Stimulated activated CD4-positive, alpha-beta T cell treated with anti-CD3 and anti-CD28 coated beads, Interleukin-1b, Interleukin-23, amount 100 ng/mL, for 1 hour (primary cell): ENCODE measurements at regions not wholly inside any gene's neighbourhood (a gene's known extent, or its start where the extent isn't known, plus 50 kb on each side); places are given as distances from the start of the nearest gene placed in this dataset.
"Not testable (repeated sequence)": the region's sequence is repeated elsewhere in the genome, so short reads cannot be mapped to it uniquely, and the experiment has no call there.

Experiments
- DNase-seq, 2 donors: peaks; one replicate each; pipeline ENCODE4 v3.0.0-alpha.2; 2020; ENCODE audit warnings: low read depth in 2 of 2

DNA sequence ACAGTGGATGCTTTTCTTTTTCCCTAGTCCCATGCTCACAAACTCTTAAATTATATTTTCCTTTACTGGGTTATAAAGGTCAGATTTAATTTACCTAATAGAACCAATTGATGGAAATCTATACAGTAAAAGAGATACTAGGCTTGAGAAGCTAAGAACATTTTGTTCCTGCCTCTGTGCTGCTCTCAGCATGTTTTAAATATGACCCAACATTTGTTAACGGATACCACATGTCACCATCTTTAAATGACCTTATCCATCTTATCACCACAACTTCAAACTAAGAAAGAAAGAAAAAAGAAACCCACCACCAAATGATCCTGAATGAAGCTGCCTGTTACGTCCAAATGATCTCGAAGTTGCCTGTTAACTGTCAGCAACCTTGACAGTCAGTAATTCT lies 334.7 kb upstream of the ZNF608 start:
- no peak for DNase-seq

GRCh38 chr5:125083981-125084380 lies 337.5 kb upstream of the ZNF608 start:
- DNase-seq, result no peak

- DNase-seq, result no peak
These were observed 339.5 kb upstream of the ZNF608 start for GRCh38 chr5:125085797-125086505.

DNA sequence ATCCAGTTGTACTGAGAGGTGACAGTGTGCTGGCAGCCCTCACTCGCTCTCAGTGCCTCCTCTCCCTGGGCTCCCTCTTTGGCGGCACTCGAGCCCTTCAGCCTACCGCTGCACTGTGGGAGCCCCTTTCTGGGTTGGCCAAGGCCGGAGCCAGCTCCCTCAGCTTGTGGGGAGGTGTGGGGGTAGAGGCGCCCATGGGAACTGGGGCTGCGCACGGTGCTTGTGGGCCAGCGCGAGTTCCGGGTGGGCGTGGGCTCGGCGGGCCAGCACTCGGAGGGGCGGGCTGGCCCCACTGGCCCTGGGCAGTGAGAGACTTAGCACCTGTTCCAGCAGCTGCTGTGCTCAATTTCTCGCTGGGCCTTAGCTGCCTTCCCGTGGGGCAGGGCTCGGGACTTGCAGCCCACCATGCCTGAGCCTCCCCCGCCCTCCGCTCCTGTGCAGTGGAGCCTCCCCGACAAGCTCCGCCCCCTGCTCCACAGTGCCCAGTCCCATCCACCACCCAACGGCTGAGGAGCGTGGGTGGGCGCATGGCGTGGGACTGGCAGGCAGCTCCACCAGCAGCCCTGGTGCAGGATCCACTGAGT lies 342.2 kb upstream of the ZNF608 start:
- DNase-seq, result no peak

GRCh38 chr5:125092138-125092537 lies 345.7 kb upstream of the ZNF608 start:
- not testable (repeated sequence) for DNase-seq

DNA sequence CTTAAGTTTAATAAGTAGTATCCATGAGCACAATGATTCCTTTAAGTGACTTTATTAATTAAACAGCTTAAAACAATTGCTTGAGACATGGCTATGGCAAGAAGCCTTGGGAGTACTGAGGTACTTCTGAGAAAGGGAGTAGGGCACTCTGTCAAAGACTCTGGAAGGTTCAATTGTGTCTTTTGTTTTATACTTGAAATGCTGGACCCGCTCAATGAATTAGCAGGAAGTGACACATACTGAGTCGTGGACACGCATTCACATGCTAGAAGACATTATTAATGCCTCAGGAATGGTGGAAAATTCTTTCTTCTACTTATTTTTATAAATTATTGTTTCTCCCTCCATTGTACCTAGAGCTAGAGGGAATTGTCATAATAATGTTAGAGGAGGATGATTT lies 347.3 kb upstream of the ZNF608 start:
- no peak for DNase-seq

GRCh38 chr5:125100342-125100741 lies 353.9 kb upstream of the ZNF608 start:
- DNase-seq, result no peak

DNA sequence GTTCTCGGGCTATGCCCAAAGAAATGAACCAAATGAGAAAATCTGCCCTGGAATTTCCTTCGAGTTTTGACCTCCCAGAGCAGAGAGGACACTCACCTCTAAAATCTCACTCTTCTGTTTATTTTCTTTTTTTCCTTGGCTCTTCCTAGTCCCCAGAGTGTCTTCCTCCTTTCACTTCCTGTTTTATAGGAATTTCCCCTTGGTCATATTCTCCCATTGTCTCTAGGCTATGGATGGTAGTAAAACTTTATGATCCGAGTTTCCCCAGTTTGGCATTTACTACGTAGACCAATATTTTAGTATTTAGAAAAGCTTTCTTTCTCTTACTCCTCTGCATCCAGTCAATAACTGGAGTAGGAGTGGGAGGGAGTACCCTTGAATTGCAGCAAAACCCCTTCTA lies 354.5 kb upstream of the ZNF608 start:
- DNase-seq, result no peak

DNA sequence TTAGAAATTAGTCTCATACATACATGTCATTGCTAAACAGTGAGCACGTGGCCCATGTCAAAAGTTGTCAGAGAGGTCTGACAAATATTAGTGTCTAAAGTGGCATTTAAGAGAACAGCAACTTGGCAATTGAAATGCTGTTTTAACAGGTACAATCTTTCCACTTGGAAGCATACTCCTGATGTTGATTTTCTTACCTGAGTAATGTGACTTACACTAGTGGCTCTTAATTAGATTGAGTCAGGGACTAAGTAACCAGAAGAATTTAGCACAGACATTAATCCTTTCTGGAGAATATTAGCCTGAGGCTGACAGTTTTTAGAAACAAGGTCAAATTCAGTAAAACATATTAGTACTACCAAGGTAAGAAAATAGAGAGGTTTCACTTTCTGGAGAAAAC lies 357.0 kb upstream of the ZNF608 start:
- DNase-seq, result no peak

- DNase-seq, result no peak
These were observed 359.8 kb upstream of the ZNF608 start for GRCh38 chr5:125106271-125106670.

DNA sequence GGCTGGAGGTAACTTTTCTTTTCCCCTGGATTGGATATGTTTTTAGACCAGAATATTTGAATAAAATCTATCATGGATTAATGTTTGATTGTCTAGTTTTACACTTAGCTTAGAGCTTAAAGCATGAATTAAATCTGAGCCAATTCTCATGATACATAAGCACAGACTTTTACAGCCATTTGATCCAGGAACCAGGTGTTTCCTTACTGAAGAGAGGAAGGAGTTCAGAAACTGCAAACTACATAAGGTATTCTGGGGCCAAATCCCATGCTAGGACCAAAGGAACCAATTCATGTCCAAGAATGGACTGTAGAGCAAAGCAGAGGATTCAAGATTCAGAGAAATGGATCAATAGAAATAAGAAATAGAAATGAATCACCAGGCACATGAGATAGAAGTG lies 360.4 kb upstream of the ZNF608 start:
- no peak for DNase-seq

DNA sequence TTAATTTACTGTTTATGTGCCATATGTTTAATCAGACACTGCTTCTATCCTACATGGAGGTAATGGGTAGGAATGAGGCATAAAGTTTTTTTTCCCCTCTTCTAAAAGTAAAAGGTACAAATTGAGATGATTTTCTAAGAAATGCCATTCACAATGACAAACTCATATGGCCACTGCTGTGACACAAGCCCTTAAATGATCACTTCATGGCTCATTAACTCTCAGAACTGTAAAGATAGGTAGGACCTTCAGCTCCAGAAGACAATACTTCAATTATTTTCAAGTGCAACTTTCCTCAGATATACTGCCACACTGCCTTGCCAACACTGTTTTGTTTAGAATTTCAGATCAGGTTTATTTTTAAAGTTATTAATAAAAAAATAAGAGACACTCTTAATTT lies 362.9 kb upstream of the ZNF608 start:
- no peak for DNase-seq

DNA sequence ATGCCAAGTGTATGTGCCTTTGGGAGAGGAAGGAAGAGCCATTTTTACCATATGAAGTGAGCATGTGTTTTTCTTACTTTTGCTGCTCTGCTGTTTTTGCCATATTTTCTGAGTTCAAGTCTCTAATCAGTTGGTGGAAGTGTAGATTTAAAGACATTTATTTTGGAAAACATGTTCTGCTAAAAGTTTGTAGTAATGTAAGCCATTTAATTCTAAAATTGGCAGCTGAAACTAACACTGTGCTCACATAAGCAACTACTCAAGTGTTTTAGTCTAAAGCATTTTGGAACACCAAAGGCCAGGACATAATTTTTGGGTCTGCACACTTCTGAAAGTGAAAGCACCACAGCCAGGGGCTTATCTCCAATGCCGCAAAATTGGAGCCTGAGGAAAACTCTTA lies 363.4 kb upstream of the ZNF608 start:
- DNase-seq, result no peak

- no peak for DNase-seq
These were observed 365.8 kb upstream of the ZNF608 start for GRCh38 chr5:125112196-125112595.

- no peak for DNase-seq
These were observed 366.9 kb upstream of the ZNF608 start for GRCh38 chr5:125113328-125113727.

DNA sequence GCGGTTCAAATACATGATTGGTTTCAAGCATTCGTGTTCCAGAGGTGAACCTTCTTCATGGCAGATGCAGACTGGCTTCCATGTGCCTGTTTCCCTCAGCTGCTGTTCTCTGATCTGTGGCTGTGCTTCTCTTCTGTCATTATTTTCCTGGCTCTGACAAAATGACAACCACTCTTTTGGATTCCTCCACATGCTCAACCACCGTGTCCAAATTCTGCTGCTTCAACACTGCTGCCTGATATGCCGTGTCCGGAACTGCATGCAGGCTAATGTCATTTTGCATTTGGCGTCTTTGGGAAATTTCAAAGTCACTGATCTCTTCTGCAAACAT lies 368.7 kb upstream of the ZNF608 start:
- no peak for DNase-seq

DNA sequence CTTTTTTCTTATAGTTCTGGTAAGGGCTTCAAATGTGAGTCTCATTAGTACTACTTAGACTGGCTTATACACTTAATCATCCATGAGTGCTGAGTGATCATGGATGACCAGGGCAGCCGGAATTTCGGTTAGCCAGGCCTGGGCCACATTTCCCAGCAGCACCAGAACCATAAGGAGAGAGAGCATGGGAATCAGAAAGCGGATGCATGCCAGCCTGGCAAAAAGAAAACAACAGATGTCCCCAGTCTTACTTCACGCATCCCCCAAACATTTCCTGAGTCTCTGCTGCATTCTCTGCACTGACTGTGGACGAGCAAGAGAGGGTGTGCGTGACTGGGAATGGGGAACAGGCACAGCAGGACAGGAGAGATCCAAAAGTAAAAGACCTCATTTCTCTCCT lies 371.1 kb upstream of the ZNF608 start:
- no peak for DNase-seq

GRCh38 chr5:125120012-125120411 lies 373.6 kb upstream of the ZNF608 start:
- DNase-seq, result no peak

DNA sequence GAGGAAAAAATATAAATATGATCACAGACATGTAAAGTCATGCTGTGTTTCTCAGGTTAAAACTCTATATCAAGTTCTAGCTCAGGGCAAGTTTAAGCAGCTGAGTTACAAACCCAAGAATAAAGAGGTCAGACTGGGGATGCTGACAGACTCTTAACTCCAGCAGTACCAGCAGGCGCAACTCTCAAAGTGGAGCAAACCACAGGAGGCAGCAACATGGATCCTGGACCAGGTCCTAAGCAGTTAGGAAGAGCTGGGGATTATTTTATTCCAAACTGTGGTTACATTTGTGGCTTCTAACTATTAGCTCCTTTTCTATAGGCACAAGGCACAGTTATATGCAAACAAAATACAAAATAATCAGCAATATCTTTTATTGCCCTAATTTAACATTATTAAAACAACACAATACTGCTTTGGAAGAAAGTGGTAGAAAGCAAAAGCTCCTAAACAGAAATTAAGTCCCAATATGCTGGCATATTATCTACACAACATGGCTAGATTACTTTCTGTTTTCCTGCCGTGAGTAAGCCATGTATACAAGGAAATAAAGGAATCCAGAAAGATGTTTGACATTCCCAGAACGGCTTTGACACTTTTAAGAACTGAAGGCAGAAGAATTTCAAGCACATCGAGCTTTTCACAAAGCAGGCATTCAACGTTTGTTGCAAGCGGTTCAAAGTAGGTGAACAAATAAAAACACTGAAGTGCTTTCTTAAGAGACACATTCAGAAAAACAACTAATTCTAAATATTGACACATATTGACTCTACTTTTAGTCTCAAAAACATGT lies 378.8 kb upstream of the ZNF608 start:
- DNase-seq, result no peak

DNA sequence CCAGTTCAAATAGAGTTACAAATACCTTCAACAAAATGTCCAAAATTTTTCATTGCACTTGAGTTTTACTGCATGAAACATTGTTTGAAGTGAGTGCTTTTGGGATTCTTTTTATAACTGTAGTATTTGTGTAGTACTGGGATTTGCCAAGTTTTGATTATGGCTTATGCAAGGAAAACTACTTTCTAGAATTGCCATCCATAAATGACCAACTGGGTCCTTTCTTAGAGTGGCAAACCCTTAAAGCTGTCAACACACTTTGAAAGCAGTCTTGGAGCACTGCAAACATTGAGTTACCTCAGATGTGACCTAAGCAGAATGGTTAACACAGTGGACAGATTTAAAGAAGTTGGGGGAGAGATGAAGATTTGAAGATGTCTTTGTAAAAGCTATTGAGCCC lies 379.6 kb upstream of the ZNF608 start:
- DNase-seq, result no peak

DNA sequence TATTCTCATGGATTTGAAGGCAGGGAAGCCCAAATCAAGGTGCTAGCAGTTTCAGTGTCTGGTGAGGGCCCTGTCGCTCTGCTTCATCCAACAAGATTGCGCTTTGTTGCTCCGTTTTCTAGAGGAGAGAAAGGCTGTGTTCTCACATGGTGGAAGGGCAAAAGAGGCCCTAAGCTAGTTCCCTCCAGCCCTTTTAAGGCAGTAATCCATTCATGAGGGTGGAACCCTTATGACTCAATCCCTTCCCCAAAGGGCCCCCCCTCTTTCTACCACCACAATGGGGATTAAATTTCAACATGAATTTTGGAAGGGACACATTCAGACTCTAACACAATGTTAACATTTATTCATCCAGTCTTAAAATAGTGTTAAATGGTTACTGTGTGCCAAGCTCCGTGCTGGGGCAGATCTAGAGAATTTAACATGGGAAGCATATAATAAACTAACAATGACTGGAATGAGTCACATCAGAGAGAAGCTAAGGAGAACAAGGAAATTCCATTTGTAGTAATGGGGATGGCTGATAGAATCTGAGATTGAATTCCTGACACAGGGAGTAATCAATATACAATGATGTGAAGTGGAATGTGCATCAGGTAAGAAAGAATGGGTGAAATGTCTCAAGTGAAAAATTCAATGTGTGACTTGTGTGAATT lies 382.8 kb upstream of the ZNF608 start:
- no peak for DNase-seq

GRCh38 chr5:125130591-125130990 lies 384.2 kb upstream of the ZNF608 start:
- no peak for DNase-seq
